GM23248 (cell line): ENCODE measurements at regions not wholly inside any gene's neighbourhood (a gene's known extent, or its start where the extent isn't known, plus 50 kb on each side); places are given as distances from the start of the nearest gene placed in this dataset.

ENCODE experiments used
- DNase-seq: peaks from one replicate; pipeline ENCODE4 v3.0.0-alpha.2; 2015
- H2AFZ ChIP-seq: fragments of 200-600 bp; sonication (generic); 2 replicates; pipeline ENCODE4 v1.6.1; 2016; ENCODE audit warnings: antibody characterized with exemption
- H3F3A ChIP-seq: fragments of 200-600 bp; sonication (generic); 2 replicates; pipeline ENCODE4 v1.6.1; 2016; ENCODE audit warnings: mild to moderate bottlenecking, antibody characterized with exemption, mixed run types; ENCODE audit not compliant: insufficient read depth
- H3K27ac ChIP-seq: fragments of 200-600 bp; sonication (generic); 2 replicates; pipeline ENCODE4 v1.5.1; 2016; ENCODE audit warnings: mild to moderate bottlenecking
- H3K27me3 ChIP-seq: fragments of 200-600 bp; sonication (generic); replicated peaks from 2 replicates; pipeline ENCODE4 v1.6.1; 2016; ENCODE audit warnings: mild to moderate bottlenecking; ENCODE audit not compliant: insufficient read depth
- H3K36me3 ChIP-seq: fragments of 200-600 bp; sonication (generic); 2 replicates; pipeline ENCODE4 v1.6.1; 2016; ENCODE audit warnings: low read depth, mild to moderate bottlenecking
- H3K4me1 ChIP-seq: fragments of 200-600 bp; sonication (generic); 2 replicates; pipeline ENCODE4 v1.6.1; 2016; ENCODE audit warnings: mild to moderate bottlenecking; ENCODE audit not compliant: insufficient read depth
- H3K4me2 ChIP-seq: fragments of 200-600 bp; sonication (generic); one replicate; pipeline ENCODE4 v1.6.1; 2016; ENCODE audit warnings: mild to moderate bottlenecking; ENCODE audit not compliant: unreplicated experiment
- H3K4me3 ChIP-seq: fragments of 200-600 bp; sonication (generic); 2 replicates; pipeline ENCODE4 v1.5.1; 2016; ENCODE audit warnings: mild to moderate bottlenecking
- H3K79me2 ChIP-seq: fragments of 200-600 bp; sonication (generic); 2 replicates; pipeline ENCODE4 v1.6.1; 2016; ENCODE audit warnings: mild to moderate bottlenecking; ENCODE audit not compliant: insufficient read depth
- H3K9ac ChIP-seq: fragments of 200-600 bp; sonication (generic); 2 replicates; pipeline ENCODE4 v1.6.1; 2016; ENCODE audit warnings: mild to moderate bottlenecking
- H3K9me2 ChIP-seq: fragments of 200-600 bp; sonication (generic); 2 replicates; pipeline ENCODE4 v1.6.1; 2016; ENCODE audit warnings: mixed run types, mild to moderate bottlenecking, moderate library complexity; ENCODE audit not compliant: insufficient read depth
- H3K9me3 ChIP-seq: fragments of 200-600 bp; sonication (generic); one replicate; pipeline ENCODE4 v1.6.1; 2017; ENCODE audit warnings: low read depth
- H4K20me1 ChIP-seq: fragments of 200-600 bp; sonication (generic); 2 replicates; pipeline ENCODE4 v1.6.0; 2016; ENCODE audit not compliant: insufficient read depth
- EZH2 ChIP-seq: fragments of 200-600 bp; sonication (generic); IDR thresholded peaks from 2 replicates; pipeline ENCODE4 v1.6.1; 2018; ENCODE audit warnings: antibody characterized with exemption, mild to moderate bottlenecking; ENCODE audit not compliant: insufficient read depth, poor library complexity, severe bottlenecking
- EZH2phosphoT487 ChIP-seq: fragments of 200-600 bp; sonication (generic); IDR thresholded peaks from 2 replicates; pipeline ENCODE4 v1.6.1; 2018; ENCODE audit warnings: antibody characterized with exemption, moderate library complexity, mild to moderate bottlenecking, low read depth; ENCODE audit not compliant: insufficient read depth
- WGBS, 2 experiments: methylation state at CpG; one replicate each; pipeline ENCODE4 v1.1.6; 2015 to 2017; ENCODE audit warnings: low lambda C conversion rate in 2 of 2, low coverage in 1 of 2; ENCODE audit errors: missing lambda C conversion rate in 2 of 2; 5-methylcytosine and 5-hydroxymethylcytosine counted together
- in situ Hi-C: fragments of 300-500 bp; cut with MboI; formaldehyde crosslinking; loops from 2 replicates; pipeline ENCODE4 v1.15.0; 2020

DNA sequence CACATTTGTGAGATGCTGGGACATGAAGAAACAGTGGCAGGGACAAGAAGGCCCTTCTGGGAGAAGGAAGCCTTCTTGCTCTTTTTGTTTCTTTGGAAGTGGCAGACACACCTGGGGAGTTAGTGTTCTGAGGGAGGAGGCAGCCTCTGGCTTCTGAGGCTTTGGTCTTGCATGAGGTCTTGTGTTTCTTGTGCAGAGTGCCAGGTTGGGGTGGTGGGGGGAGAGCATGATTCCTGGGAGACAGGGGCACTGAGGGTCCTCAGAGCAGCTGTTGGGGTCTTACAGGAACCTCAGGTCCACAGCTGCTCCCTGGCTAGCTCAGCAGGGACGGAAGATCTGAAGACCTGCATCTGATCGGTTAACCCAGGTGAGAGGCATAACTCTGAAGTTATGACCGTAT is 167.5 kb upstream of the ZNF536 start:
- DNase-seq: no peak
- no peak overlapping the region for H3K9ac ChIP-seq
- no peak overlapping the region for H2AFZ ChIP-seq
- no peak overlapping the region for H3K27ac ChIP-seq
- no peaks in the 10 kb centered on the region for H3K36me3 ChIP-seq
- H3K4me2 ChIP-seq: no peak overlapping the region
- no peaks in the 10 kb centered on the region for H3K4me1 ChIP-seq
- H3K4me3 ChIP-seq: no peak overlapping the region
- H3F3A ChIP-seq: no peaks in the 10 kb centered on the region
- TF ChIP-seq EZH2phosphoT487: no peak
- no peak for TF ChIP-seq EZH2
- H3K79me2 ChIP-seq: no peaks in the 10 kb centered on the region
- H4K20me1 ChIP-seq: no peaks in the 10 kb centered on the region
- H3K27me3 ChIP-seq: peaks cover 7% of the 10 kb centered on the region
- H3K9me3 ChIP-seq: no peaks in the 10 kb centered on the region
- H3K9me2 ChIP-seq: no peaks in the 10 kb centered on the region
- 68 to 79% methylated on average over 3 of the region's 3 CpGs for WGBS, 2 experiments
- in situ Hi-C loops: no loop called here

DNA sequence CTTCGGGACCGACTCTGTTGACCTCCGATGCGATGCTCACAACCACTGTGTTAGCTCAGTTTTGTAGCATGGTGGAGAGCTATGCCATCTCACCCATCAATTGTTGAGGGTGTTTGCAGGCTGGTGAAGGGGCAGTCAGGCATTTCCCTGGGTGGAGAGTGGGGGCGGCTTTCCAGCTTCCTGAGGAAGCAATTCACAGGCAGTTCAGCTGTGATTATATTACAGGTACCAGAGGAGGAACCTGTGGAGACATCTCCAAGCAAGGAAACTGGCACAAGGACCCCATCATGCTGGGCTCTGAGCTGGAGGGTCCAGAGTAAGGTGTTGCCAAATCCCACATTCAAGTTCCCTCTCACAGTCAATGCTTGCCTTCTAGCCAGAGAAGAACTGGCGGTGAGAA is 166.0 kb upstream of the ZNF536 start:
- in situ Hi-C loops: no loop called here
- Histone ChIP-seq H3K4me1 (no peaks in the 10 kb centered on the region), H3K9me2 (no peaks in the 10 kb centered on the region), H3K9me3 (no peaks in the 10 kb centered on the region), H3K27ac (no peak overlapping the region), H3K36me3 (no peaks in the 10 kb centered on the region), H4K20me1 (no peaks in the 10 kb centered on the region), H3K4me2 (no peak overlapping the region), H3K9ac (no peak overlapping the region), H3K4me3 (no peak overlapping the region), H3F3A (no peaks in the 10 kb centered on the region), H3K79me2 (no peaks in the 10 kb centered on the region), H3K27me3 (peaks cover 7% of the 10 kb centered on the region), H2AFZ (no peak overlapping the region)
- TF ChIP-seq EZH2phosphoT487: no peak
- WGBS, 2 experiments: 56 to 60% methylated on average over 6 of the region's 6 CpGs
- DNase-seq: no peak

DNA sequence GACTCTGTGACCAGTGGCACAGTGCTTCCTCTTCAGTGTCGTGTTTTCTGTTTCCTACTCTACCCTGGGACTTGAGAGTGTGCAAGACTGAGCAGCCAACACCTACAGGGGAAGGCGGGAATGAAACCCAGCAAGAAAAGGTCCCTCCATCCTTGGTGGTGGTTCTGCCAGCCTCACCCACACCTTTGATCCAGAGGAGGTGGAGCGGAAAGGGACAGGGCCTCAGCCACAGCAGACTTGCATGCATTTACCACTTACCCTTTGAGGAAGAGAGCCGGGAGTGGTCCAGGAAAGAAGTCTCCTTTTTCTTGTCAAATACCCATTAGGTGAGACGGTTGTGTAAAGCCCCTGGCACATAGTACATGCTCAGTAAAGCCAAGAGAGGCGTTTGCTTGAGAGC is 164.8 kb upstream of the ZNF536 start:
- Histone ChIP-seq H3K36me3 (no peaks in the 10 kb centered on the region), H4K20me1 (no peaks in the 10 kb centered on the region), H2AFZ (no peak overlapping the region), H3K27ac (no peak overlapping the region), H3K79me2 (no peaks in the 10 kb centered on the region), H3K9me3 (no peaks in the 10 kb centered on the region), H3K4me1 (no peaks in the 10 kb centered on the region), H3K9me2 (no peaks in the 10 kb centered on the region), H3K27me3 (peaks cover 12% of the 10 kb centered on the region), H3K4me2 (no peak overlapping the region), H3F3A (no peaks in the 10 kb centered on the region), H3K4me3 (no peak overlapping the region), H3K9ac (no peak overlapping the region)
- in situ Hi-C loops: no loop called here
- DNase-seq: no peak
- TF ChIP-seq EZH2 (no peak), EZH2phosphoT487 (no peak)
- WGBS, 2 experiments: 35 to 40% methylated on average over 6 of the region's 6 CpGs

DNA sequence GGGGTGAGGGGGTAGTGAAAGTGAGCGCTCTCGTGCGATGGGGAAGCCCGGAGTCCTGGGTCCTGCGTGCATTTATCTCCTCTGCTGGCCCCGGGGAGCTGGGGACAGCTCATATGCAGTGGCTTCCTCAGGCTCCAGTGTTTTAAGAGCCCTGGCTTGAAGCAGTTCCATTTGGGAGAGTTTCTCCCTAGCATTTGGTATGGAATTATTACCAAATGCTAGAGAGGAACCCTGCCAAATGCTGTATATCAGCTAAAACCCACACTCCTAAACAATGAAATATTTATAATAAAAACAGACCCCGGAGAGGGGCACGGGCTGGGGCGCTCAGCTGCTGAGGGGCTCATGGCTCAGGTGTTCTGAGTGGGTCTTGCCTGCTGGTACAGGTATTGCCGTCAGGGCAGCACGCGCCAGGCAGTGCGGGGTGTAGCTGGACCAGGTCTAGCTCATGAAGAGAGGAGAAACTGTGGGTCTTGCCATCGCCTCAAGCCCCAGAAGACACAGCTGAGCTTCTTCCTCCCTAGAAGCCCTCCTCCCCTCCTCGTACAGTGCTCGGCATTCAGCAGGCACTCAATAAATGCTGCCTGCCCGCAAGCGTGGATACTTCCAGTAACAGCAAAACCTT is 163.6 kb upstream of the ZNF536 start:
- no peak for TF ChIP-seq EZH2
- 21 to 22% methylated on average over 18 of the region's 18 CpGs for WGBS, 2 experiments
- DNase-seq: no peak
- no peak overlapping the region for H2AFZ ChIP-seq
- no peak overlapping the region for H3K4me2 ChIP-seq
- no peak overlapping the region for H3K27ac ChIP-seq
- H4K20me1 ChIP-seq: no peaks in the 10 kb centered on the region
- no peaks in the 10 kb centered on the region for H3K9me3 ChIP-seq
- in situ Hi-C loops: no loop called here
- no peak overlapping the region for H3K4me3 ChIP-seq
- H3F3A ChIP-seq: no peaks in the 10 kb centered on the region
- H3K9ac ChIP-seq: no peak overlapping the region
- H3K27me3 ChIP-seq: peaks cover 12% of the 10 kb centered on the region
- H3K4me1 ChIP-seq: no peaks in the 10 kb centered on the region
- no peaks in the 10 kb centered on the region for H3K36me3 ChIP-seq
- H3K79me2 ChIP-seq: no peaks in the 10 kb centered on the region
- H3K9me2 ChIP-seq: no peaks in the 10 kb centered on the region
